HL-60 (cell line): ENCODE measurements at regions not wholly inside any gene's neighbourhood (a gene's known extent, or its start where the extent isn't known, plus 50 kb on each side); places are given as distances from the start of the nearest gene placed in this dataset.

ENCODE experiments used
- DNase-seq, 2 experiments: peaks; one replicate each; pipeline ENCODE4 v3.0.0-alpha.2; 2010 to 2020; ENCODE audit warnings: low read depth in 1 of 2, low spot score in 1 of 2
- H3K27ac ChIP-seq: fragments of 250-450 bp; sonication (Bioruptor Pico); replicated peaks from 2 replicates; pipeline ENCODE4 v1.5.1; 2020; ENCODE audit warnings: mild to moderate bottlenecking, moderate library complexity
- H3K27me3 ChIP-seq: fragments of 250-450 bp; sonication (Bioruptor Pico); 2 replicates; pipeline ENCODE4 v1.5.1; 2021; ENCODE audit warnings: mild to moderate bottlenecking, moderate library complexity; ENCODE audit not compliant: insufficient read depth, poor library complexity, severe bottlenecking
- H3K4me3 ChIP-seq: replicated peaks from 2 replicates; pipeline ENCODE4 v1.5.1; 2011; ENCODE audit warnings: mild to moderate bottlenecking, control low read depth, low read length; ENCODE audit not compliant: insufficient read depth
- GABPA ChIP-seq: IDR thresholded peaks from 2 replicates; pipeline ENCODE4 v1.6.1; 2012; ENCODE audit warnings: low read depth
- POLR2AphosphoS5 ChIP-seq: IDR thresholded peaks from 2 replicates; pipeline ENCODE4 v1.6.1; 2012; ENCODE audit warnings: low read depth
- SPI1 ChIP-seq: IDR thresholded peaks from 2 replicates; pipeline ENCODE4 v1.6.1; 2012; ENCODE audit warnings: low read depth, mild to moderate bottlenecking, borderline replicate concordance
- TF ChIP-seq, protein P1 (sequence below): IDR thresholded peaks from one replicate; pipeline ENCODE4 v1.5.1; 2011; ENCODE audit warnings: low read length, control low read depth, inconsistent platforms; ENCODE audit not compliant: insufficient read depth
- TF ChIP-seq, protein P2 (sequence below): IDR thresholded peaks from 2 replicates; pipeline ENCODE4 v1.6.1; 2012; ENCODE audit warnings: low read depth; ENCODE audit not compliant: insufficient replicate concordance

DNA sequence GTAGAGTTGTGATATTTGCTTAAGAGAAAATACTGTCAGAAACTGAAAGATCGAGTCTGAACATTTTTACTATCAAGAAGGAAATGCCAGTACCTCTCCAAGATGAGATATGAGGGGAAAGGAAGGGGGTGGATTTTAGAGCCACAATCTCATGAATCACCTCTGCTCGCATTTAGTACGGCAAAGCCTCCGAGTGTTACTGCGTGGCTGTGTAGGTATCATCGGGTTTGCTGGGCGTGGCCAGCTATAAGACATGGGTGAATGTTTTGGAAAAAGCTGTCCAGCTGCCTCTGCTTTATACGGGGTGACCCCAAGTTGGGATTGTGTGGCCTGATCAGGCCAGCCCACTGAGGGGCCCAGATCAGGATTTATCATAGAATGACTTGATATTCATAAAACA, 826.4 kb downstream of the SOCS6 start:
- Histone ChIP-seq H3K27ac (no peak overlapping the region), H3K27me3 (no peaks in the 10 kb centered on the region), H3K4me3 (no peak overlapping the region)
- TF ChIP-seq POLR2AphosphoS5 (no peak), GABPA (no peak), SPI1 (no peak)
- TF ChIP-seq, protein P1, sequence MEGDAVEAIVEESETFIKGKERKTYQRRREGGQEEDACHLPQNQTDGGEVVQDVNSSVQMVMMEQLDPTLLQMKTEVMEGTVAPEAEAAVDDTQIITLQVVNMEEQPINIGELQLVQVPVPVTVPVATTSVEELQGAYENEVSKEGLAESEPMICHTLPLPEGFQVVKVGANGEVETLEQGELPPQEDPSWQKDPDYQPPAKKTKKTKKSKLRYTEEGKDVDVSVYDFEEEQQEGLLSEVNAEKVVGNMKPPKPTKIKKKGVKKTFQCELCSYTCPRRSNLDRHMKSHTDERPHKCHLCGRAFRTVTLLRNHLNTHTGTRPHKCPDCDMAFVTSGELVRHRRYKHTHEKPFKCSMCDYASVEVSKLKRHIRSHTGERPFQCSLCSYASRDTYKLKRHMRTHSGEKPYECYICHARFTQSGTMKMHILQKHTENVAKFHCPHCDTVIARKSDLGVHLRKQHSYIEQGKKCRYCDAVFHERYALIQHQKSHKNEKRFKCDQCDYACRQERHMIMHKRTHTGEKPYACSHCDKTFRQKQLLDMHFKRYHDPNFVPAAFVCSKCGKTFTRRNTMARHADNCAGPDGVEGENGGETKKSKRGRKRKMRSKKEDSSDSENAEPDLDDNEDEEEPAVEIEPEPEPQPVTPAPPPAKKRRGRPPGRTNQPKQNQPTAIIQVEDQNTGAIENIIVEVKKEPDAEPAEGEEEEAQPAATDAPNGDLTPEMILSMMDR = no peak
- TF ChIP-seq, protein P2, sequence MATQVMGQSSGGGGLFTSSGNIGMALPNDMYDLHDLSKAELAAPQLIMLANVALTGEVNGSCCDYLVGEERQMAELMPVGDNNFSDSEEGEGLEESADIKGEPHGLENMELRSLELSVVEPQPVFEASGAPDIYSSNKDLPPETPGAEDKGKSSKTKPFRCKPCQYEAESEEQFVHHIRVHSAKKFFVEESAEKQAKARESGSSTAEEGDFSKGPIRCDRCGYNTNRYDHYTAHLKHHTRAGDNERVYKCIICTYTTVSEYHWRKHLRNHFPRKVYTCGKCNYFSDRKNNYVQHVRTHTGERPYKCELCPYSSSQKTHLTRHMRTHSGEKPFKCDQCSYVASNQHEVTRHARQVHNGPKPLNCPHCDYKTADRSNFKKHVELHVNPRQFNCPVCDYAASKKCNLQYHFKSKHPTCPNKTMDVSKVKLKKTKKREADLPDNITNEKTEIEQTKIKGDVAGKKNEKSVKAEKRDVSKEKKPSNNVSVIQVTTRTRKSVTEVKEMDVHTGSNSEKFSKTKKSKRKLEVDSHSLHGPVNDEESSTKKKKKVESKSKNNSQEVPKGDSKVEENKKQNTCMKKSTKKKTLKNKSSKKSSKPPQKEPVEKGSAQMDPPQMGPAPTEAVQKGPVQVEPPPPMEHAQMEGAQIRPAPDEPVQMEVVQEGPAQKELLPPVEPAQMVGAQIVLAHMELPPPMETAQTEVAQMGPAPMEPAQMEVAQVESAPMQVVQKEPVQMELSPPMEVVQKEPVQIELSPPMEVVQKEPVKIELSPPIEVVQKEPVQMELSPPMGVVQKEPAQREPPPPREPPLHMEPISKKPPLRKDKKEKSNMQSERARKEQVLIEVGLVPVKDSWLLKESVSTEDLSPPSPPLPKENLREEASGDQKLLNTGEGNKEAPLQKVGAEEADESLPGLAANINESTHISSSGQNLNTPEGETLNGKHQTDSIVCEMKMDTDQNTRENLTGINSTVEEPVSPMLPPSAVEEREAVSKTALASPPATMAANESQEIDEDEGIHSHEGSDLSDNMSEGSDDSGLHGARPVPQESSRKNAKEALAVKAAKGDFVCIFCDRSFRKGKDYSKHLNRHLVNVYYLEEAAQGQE = no peak
- DNase-seq = no peak

DNA sequence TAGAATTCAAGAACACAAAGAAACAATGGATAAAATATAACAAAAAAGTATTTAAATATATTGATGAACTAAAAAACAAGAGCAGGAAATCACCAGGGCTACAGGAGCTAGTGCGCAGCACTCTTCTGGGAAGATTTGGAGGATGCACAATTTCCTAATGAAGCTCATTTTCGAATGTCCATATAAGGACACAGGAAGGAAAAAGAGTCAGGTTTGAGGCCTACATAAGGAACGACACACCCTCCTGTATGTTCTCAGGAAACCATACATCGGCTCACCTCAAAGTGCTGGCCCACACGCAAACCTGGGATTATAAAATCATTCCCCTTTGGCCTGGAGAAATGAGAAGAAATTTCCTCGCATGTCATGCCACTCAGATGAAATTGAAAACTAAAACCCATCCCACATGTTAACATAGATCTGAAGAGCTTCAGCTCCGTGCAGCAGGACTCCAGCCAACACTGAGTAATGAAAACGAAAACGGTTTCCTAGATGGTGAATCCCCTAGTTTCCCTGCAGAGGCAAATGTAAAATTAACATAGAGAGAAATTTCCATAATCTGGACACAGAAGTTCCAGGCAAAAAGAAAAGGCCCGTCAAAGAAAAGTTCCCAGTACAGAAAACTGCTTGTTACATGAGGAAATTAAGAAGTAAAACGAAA, 825.8 kb downstream of the SOCS6 start:
- H3K4me3 ChIP-seq = no peak overlapping the region
- DNase-seq = no peak
- H3K27ac ChIP-seq = no peak overlapping the region
- TF ChIP-seq POLR2AphosphoS5 = no peak
- no peak for TF ChIP-seq GABPA
- TF ChIP-seq, protein P2 = no peak
- H3K27me3 ChIP-seq = no peaks in the 10 kb centered on the region

DNA sequence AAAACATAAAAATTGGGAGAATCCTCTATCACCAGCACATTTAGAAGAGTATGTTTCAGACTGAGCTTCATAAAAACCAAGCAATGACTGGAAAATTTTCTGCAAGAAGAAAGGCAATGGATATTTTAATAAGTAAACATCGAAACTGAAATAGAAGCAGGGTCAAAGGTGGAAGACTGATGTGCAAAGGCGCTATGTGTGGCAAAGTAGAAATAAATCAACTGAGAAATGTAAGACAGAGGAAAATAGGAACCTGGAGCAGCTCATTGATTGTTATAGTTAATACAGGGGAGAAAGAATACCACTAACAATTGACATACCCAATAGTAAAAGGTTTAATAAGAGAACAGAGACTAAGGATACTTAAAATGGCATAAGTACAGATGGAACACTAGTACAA, 818.4 kb downstream of the SOCS6 start:
- H3K27ac ChIP-seq = no peak overlapping the region
- no peak overlapping the region for H3K4me3 ChIP-seq
- no peak for DNase-seq
- TF ChIP-seq, protein P2 = no peak
- no peak for TF ChIP-seq SPI1
- no peak for TF ChIP-seq POLR2AphosphoS5
- TF ChIP-seq, protein P1 = no peak
- TF ChIP-seq GABPA = no peak
- H3K27me3 ChIP-seq = no peaks in the 10 kb centered on the region

DNA sequence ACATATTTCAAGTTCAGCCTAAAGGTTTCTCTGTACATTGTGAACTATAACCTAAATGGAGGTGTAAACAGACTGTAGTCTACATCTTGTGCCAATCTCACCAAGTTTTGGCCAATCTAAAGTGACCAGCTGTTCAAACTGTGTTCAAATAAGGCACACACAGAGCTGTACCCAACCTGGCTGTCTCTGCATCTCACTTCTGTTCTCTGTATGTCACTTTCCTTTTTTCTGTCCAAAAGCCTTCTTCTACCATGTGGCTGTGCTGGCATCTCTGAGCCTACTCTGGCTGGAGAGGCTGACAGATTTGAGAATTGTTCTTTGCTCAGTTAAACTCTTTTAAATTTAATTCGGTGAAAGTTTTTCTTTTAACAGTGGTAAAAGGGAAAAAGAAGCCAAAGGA, 817.9 kb downstream of the SOCS6 start:
- no peak for DNase-seq

More for the DNA sequence above, 817.9 kb downstream of the SOCS6 start:
- TF ChIP-seq, protein P2 = no peak
- TF ChIP-seq POLR2AphosphoS5 (no peak), SPI1 (no peak)
- Histone ChIP-seq H3K27me3 (no peaks in the 10 kb centered on the region), H3K27ac (no peak overlapping the region), H3K4me3 (no peak overlapping the region)
